Activated naive CD8-positive, alpha-beta T cell treated with anti-CD3 and anti-CD28 coated beads for 36 hours (primary cell): ENCODE measurements at regions not wholly inside any gene's neighbourhood (a gene's known extent, or its start where the extent isn't known, plus 50 kb on each side); places are given as distances from the start of the nearest gene placed in this dataset.

Experiments
- DNase-seq: peaks from one replicate; pipeline ENCODE4 v3.0.0; 2021
- H3K27ac Mint-ChIP-seq: one replicate; pipeline ENCODE4 v1.8.0; 2022; ENCODE audit warnings: mild to moderate bottlenecking, moderate library complexity, mixed read lengths
- H3K27me3 Mint-ChIP-seq: one replicate; pipeline ENCODE4 v1.8.0; 2022; ENCODE audit warnings: mild to moderate bottlenecking, mixed read lengths
- H3K36me3 Mint-ChIP-seq: one replicate; pipeline ENCODE4 v1.8.0; 2021; ENCODE audit warnings: mild to moderate bottlenecking, mixed read lengths
- H3K4me1 Mint-ChIP-seq: one replicate; pipeline ENCODE4 v1.8.0; 2021; ENCODE audit warnings: mixed read lengths
- H3K4me3 Mint-ChIP-seq: one replicate; pipeline ENCODE4 v1.8.0; 2022; ENCODE audit warnings: mild to moderate bottlenecking, moderate library complexity, mixed read lengths
- H3K9me3 Mint-ChIP-seq: one replicate; pipeline ENCODE4 v1.8.0; 2022; ENCODE audit warnings: mixed read lengths

DNA sequence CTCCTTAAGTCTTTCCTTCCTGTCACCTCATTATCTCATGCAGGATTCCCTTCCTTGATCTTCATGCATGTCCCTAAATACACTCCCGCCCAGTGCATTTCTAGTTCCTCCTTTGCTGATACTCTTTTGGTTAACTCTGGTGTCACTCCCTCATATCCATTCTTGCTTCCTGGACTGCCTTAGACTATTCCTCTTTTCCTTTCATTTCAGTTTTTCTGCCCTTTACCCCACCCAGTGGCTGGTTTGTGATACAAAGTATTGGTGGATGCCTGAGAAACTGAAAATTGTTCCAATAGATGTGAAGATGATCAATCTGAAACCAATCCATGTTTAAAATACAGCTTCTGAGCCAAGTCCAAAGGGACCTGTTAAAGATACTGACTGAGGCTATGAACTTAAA lies 553.8 kb upstream of the CAMK1G start:
- Mint-ChIP-seq H3K36me3 (no peaks in the 10 kb centered on the region), H3K4me3 (no peak overlapping the region), H3K27ac (no peak overlapping the region), H3K4me1 (no peaks in the 10 kb centered on the region), H3K27me3 (peaks cover 8% of the 10 kb centered on the region), H3K9me3 (no peaks in the 10 kb centered on the region)
- no peak for DNase-seq

- H3K27me3 Mint-ChIP-seq, result peaks cover 8% of the 10 kb centered on the region
- no peaks in the 10 kb centered on the region for H3K9me3 Mint-ChIP-seq
- no peak for DNase-seq
These were observed 552.9 kb upstream of the CAMK1G start for GRCh38 chr1:209030454-209031167.

DNA sequence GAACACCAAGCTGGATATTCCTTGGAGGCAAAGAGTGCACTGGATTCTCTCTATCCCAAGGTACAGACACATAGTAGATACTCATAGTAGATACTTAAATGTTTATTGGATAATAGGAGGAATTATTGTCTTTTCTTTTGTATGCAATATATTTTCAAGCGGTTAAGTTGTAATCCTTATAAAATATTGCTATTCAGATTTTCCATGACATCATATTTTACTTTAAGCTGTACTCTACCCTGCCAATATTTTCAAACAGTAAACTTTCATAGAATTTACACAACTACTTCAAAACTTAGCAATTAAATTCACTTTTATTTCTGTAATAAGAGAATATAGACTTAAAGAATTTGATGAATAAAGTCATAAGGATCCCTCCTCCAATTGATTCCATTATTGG lies 546.5 kb upstream of the CAMK1G start:
- DNase-seq, result no peak
- H3K4me1 Mint-ChIP-seq, result peaks cover 5% of the 10 kb centered on the region
- H3K9me3 Mint-ChIP-seq, result no peaks in the 10 kb centered on the region
- no peak overlapping the region for H3K4me3 Mint-ChIP-seq
- H3K36me3 Mint-ChIP-seq, result no peaks in the 10 kb centered on the region
- no peak overlapping the region for H3K27ac Mint-ChIP-seq
- H3K27me3 Mint-ChIP-seq, result peaks cover 15% of the 10 kb centered on the region

More at GRCh38 chr1:209030454-209031167, 552.9 kb upstream of the CAMK1G start:
- H3K27ac Mint-ChIP-seq, result no peak overlapping the region
- H3K36me3 Mint-ChIP-seq, result no peaks in the 10 kb centered on the region
- no peaks in the 10 kb centered on the region for H3K4me1 Mint-ChIP-seq
- H3K4me3 Mint-ChIP-seq, result no peak overlapping the region

- no peak overlapping the region for H3K4me3 Mint-ChIP-seq
- no peak for DNase-seq
- peaks cover 5% of the 10 kb centered on the region for H3K4me1 Mint-ChIP-seq
- no peaks in the 10 kb centered on the region for H3K9me3 Mint-ChIP-seq
- no peaks in the 10 kb centered on the region for H3K36me3 Mint-ChIP-seq
- peaks cover 16% of the 10 kb centered on the region for H3K27me3 Mint-ChIP-seq
- H3K27ac Mint-ChIP-seq, result no peak overlapping the region
These were observed 545.2 kb upstream of the CAMK1G start for GRCh38 chr1:209038316-209038715.

DNA sequence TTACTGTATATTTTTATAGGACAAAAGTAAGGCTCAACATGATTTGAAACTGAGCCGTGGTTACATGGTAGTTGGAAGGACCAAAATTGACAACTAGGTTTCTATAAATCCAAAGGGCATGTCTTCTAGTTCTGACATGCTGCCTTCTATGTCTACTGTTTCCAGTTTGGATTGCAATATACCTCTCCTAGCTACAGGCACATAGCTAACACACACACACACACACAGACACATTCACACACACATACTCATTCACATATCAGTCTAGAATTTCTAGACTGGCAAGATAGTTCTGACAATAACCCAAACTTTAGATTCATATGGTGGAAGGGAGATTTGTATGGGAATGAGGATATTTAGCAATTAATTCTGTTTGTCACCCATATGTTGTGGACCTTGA lies 544.8 kb upstream of the CAMK1G start:
- H3K9me3 Mint-ChIP-seq, result no peaks in the 10 kb centered on the region
- no peaks in the 10 kb centered on the region for H3K36me3 Mint-ChIP-seq
- H3K27me3 Mint-ChIP-seq, result peaks cover 13% of the 10 kb centered on the region
- H3K4me1 Mint-ChIP-seq, result peaks cover 5% of the 10 kb centered on the region
- DNase-seq, result no peak
- H3K4me3 Mint-ChIP-seq, result no peak overlapping the region
- no peak overlapping the region for H3K27ac Mint-ChIP-seq

DNA sequence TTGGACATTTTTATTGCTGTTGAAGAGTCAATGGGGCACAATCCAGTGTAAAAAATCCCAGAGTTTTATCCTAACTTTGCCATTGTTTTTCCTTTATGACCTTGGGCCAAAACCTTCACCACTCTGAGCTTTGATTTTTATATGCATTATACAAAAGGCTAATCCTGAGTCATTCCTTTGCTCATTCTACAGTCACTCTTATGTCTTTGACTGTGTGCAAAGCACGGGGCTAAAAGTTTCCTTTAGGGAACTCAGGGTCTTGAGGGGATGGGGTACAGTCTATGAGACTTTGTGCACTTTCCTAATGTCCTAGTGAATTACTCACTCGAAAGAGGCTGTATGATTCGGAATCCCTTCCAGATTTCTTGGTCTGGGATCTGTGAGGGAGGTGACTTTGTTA lies 543.2 kb upstream of the CAMK1G start:
- DNase-seq, result no peak
- H3K27ac Mint-ChIP-seq, result no peak overlapping the region
- H3K4me1 Mint-ChIP-seq, result peaks cover 5% of the 10 kb centered on the region
- peaks cover 12% of the 10 kb centered on the region for H3K27me3 Mint-ChIP-seq
- no peak overlapping the region for H3K4me3 Mint-ChIP-seq
- no peaks in the 10 kb centered on the region for H3K36me3 Mint-ChIP-seq
- H3K9me3 Mint-ChIP-seq, result no peaks in the 10 kb centered on the region

- H3K9me3 Mint-ChIP-seq, result no peaks in the 10 kb centered on the region
- no peak for DNase-seq
- H3K36me3 Mint-ChIP-seq, result no peaks in the 10 kb centered on the region
- H3K27ac Mint-ChIP-seq, result no peak overlapping the region
- peaks cover 5% of the 10 kb centered on the region for H3K4me1 Mint-ChIP-seq
- no peak overlapping the region for H3K4me3 Mint-ChIP-seq
- H3K27me3 Mint-ChIP-seq, result peaks cover 8% of the 10 kb centered on the region
These were observed 541.6 kb upstream of the CAMK1G start for GRCh38 chr1:209041927-209042326.

DNA sequence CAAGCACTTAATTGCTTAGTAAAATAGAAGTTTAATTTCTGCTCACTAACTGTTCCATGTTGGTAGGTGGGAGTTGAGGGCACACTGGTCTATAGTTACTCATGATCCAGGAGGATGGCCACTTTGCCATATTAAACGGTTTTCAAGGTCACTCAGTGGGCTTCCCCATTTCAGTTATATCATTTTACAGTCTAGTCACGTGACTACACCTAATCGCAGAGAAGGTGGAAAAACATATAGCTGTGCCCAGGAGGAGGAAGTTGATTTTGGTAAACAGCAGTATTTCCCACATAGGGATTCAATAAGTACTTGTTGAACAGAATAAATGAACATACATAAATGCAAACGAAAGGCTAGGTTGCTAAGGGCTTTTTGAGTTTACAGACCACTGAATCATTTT lies 541.1 kb upstream of the CAMK1G start:
- H3K4me3 Mint-ChIP-seq, result no peak overlapping the region
- no peaks in the 10 kb centered on the region for H3K36me3 Mint-ChIP-seq
- H3K4me1 Mint-ChIP-seq, result peaks cover 5% of the 10 kb centered on the region
- no peaks in the 10 kb centered on the region for H3K9me3 Mint-ChIP-seq
- no peak overlapping the region for H3K27ac Mint-ChIP-seq
- DNase-seq, result no peak
- H3K27me3 Mint-ChIP-seq, result peaks cover 8% of the 10 kb centered on the region

- Mint-ChIP-seq H3K27ac (no peak overlapping the region), H3K4me1 (no peaks in the 10 kb centered on the region), H3K4me3 (no peak overlapping the region), H3K9me3 (no peaks in the 10 kb centered on the region), H3K27me3 (peaks cover 4% of the 10 kb centered on the region), H3K36me3 (no peaks in the 10 kb centered on the region)
- no peak for DNase-seq
These were observed 538.0 kb upstream of the CAMK1G start for GRCh38 chr1:209045331-209046057.

- DNase-seq, result no peak
- Mint-ChIP-seq H3K27me3 (peaks cover 4% of the 10 kb centered on the region), H3K27ac (no peak overlapping the region), H3K36me3 (no peaks in the 10 kb centered on the region), H3K4me3 (no peak overlapping the region), H3K9me3 (no peaks in the 10 kb centered on the region), H3K4me1 (no peaks in the 10 kb centered on the region)
These were observed 537.5 kb upstream of the CAMK1G start for GRCh38 chr1:209046058-209046417.

DNA sequence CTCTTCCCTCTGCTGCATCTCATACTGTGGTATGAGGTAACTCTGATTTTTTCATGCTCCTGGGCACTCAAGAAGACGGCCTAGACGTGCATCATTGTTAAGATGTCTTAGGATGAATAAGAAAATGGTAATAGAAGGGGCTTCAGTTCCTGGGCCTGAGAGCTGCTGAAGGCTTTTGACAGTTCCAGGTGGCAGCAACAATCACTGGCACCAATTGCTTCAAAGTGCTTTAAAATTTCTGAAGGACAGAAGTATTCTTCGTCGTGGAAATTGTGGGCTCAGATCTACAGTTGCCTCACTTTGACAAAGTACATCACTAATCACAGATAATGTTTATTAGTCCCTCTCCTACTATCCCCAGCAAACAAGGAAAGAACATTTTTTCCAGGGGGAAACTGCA lies 536.6 kb upstream of the CAMK1G start:
- Mint-ChIP-seq H3K9me3 (no peaks in the 10 kb centered on the region), H3K36me3 (no peaks in the 10 kb centered on the region), H3K4me1 (no peaks in the 10 kb centered on the region), H3K27me3 (peaks cover 3% of the 10 kb centered on the region), H3K27ac (no peak overlapping the region), H3K4me3 (no peak overlapping the region)
- DNase-seq, result no peak

DNA sequence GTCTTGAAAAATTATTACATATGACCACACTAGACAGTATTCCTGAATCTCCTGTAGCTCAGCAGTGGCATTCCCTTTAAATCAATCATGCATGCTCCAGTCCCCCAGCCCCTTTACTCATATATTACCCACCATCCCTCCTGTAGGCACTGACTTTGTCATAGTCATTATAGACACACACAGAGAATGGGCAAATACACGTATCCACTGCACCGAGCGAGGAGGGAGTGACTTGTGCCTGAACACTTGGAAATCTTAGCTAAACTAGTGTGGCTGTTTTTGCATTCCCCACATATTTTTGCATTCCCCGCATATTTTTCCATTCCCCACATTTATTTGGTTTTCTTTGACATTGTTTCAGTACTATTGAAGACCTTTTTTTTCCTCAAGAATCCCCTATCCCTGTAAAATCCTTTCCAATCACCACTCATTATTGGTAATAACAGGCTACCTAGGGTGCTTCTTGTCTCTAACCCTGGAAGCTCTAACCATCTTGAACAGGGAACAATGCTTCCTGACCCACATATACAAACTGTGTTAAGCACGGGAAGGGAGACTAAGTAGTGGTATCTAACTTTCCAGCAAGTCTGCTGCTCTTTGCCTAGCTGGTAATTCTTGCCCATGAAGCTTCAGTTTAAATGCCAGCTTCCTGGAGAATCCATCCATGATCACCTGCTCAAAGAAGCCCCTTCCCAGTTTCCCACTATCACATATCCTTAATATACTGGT lies 534.4 kb upstream of the CAMK1G start:
- H3K27ac Mint-ChIP-seq, result no peak overlapping the region
- no peaks in the 10 kb centered on the region for H3K4me1 Mint-ChIP-seq
- peaks cover 2% of the 10 kb centered on the region for H3K9me3 Mint-ChIP-seq
- no peak for DNase-seq
- no peaks in the 10 kb centered on the region for H3K36me3 Mint-ChIP-seq
- no peak overlapping the region for H3K4me3 Mint-ChIP-seq
- peaks cover 14% of the 10 kb centered on the region for H3K27me3 Mint-ChIP-seq

GRCh38 chr1:209051570-209051969 lies 531.9 kb upstream of the CAMK1G start:
- Mint-ChIP-seq H3K9me3 (peaks cover 8% of the 10 kb centered on the region), H3K27me3 (peaks cover 19% of the 10 kb centered on the region), H3K4me3 (no peak overlapping the region), H3K36me3 (no peaks in the 10 kb centered on the region), H3K27ac (no peak overlapping the region), H3K4me1 (no peaks in the 10 kb centered on the region)
- no peak for DNase-seq

- Mint-ChIP-seq H3K27me3 (peaks cover 19% of the 10 kb centered on the region), H3K36me3 (no peaks in the 10 kb centered on the region), H3K9me3 (peaks cover 12% of the 10 kb centered on the region), H3K27ac (no peak overlapping the region), H3K4me3 (no peak overlapping the region), H3K4me1 (no peaks in the 10 kb centered on the region)
- no peak for DNase-seq
These were observed 529.9 kb upstream of the CAMK1G start for GRCh38 chr1:209053587-209053986.

DNA sequence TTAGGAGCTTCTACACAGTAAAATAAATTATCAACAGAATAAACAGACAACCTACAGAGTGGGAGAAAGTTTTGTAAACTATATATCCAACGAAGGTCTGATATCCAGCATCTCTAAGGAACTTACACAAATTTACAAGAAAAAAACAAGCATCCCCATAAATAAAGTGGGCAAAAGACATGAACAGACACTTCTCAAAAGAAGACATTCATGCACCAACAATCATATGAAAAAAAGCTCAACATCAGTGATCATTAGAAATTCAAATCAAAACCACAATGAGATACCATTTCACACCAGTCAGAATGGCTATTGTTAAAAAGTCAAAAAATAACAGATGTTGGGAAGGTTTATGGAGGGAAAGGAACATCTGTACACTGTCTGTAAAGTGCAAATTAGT lies 526.4 kb upstream of the CAMK1G start:
- peaks cover 16% of the 10 kb centered on the region for H3K27me3 Mint-ChIP-seq
- no peaks in the 10 kb centered on the region for H3K36me3 Mint-ChIP-seq
- peaks cover 12% of the 10 kb centered on the region for H3K9me3 Mint-ChIP-seq
- DNase-seq, result no peak
- H3K27ac Mint-ChIP-seq, result no peak overlapping the region
- H3K4me3 Mint-ChIP-seq, result no peak overlapping the region
- no peaks in the 10 kb centered on the region for H3K4me1 Mint-ChIP-seq
